ENCODE measurements at regions not wholly inside any gene's neighbourhood (a gene's known extent, or its start where the extent isn't known, plus 50 kb on each side); places are given as distances from the start of the nearest gene placed in this dataset.
"Not testable (repeated sequence)": the region's sequence is repeated elsewhere in the genome, so short reads cannot be mapped to it uniquely, and the experiment has no call there.

DNA sequence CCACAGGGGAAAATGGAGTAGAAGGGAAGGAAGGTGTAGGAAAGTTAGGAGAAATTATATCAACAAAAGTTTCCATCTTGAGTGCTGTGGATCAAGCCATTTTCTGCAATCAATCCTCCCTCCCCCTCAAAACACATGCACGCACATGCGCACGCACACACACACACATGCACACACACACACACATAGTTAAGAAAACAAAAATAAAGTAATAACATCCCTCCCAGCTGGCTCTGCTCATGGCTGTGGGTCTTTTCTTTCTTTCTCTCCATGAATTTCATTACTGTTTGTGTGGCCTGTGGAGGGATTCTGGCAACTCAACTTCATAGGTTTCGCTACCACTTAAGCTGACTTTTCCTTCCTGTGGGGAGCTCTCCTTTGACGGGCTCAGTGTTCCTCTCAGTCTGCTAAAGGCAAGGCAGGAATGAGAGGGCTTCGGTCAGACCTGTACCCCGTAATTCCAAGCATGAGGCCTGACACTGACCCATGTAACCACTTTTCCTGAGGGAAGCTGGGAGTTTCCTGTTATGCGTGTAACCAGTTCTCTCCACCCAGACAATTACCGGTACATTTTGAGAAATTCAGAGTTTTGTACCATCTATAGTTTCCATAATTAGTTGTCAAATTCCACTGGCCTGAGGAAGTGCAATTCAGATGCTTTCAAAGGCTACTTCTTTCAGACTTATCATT lies 79.8 kb downstream of the ZNF92 start:
- Histone ChIP-seq H2AFZ (ENCODE audit: low read depth, low read length) (no peak overlapping the region), H3K36me3 (replicated peaks; ENCODE audit: low read depth, low read length) (no peaks in the 10 kb centered on the region), H3K27me3 (ENCODE audit: low read depth, low read length) (0 out of 2 replicates have a peak, but pooled peaks cover 4% of the 10 kb centered on the region), H3K4me1 (ENCODE audit: low read length) (no peaks in the 10 kb centered on the region), H3K4me3 (ENCODE audit: low read length) (no peak overlapping the region), H3K27ac (ENCODE audit: low read length) (no peak overlapping the region), H3K79me2 (ENCODE audit: low read length) (no peaks in the 10 kb centered on the region), H3K9me3 (ENCODE audit: insufficient read depth, low read length) (no peaks in the 10 kb centered on the region), H3K4me2 (ENCODE audit: low read length) (no peak overlapping the region), H4K20me1 (ENCODE audit: insufficient read depth, low read length) (no peaks in the 10 kb centered on the region), H3K9ac (ENCODE audit: low read length) (no peak overlapping the region)
- TF ChIP-seq EZH2phosphoT487 (IDR thresholded peaks at IDR 0.05; ENCODE audit: low read depth), result no peak
- TF ChIP-seq, protein P1, sequence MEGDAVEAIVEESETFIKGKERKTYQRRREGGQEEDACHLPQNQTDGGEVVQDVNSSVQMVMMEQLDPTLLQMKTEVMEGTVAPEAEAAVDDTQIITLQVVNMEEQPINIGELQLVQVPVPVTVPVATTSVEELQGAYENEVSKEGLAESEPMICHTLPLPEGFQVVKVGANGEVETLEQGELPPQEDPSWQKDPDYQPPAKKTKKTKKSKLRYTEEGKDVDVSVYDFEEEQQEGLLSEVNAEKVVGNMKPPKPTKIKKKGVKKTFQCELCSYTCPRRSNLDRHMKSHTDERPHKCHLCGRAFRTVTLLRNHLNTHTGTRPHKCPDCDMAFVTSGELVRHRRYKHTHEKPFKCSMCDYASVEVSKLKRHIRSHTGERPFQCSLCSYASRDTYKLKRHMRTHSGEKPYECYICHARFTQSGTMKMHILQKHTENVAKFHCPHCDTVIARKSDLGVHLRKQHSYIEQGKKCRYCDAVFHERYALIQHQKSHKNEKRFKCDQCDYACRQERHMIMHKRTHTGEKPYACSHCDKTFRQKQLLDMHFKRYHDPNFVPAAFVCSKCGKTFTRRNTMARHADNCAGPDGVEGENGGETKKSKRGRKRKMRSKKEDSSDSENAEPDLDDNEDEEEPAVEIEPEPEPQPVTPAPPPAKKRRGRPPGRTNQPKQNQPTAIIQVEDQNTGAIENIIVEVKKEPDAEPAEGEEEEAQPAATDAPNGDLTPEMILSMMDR (IDR thresholded peaks at IDR 0.05; ENCODE audit: low read depth, low read length), result no peak

DNA sequence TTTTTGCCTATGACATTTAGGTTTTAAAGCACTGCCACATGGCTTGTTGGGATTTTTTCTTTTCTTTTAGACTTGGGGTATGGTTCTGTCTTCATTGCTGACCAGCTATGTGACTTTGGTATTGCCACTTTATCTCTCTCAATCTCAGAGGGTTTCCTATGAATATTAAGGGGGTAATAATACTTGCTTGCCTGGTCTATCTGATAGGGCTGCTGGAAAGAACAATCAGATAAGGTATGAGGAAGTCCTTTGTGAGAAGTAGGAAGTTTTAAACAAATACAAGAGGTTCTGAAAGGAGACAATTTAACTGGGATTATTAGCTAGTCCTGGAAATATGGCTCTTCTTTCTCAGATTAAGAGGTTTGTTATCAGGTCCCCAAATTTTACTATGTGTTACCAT lies 80.8 kb downstream of the ZNF92 start:
- no peak overlapping the region for H3K4me3 ChIP-seq (ENCODE audit: low read length)
- no peaks in the 10 kb centered on the region for H3K36me3 ChIP-seq (replicated peaks; ENCODE audit: low read depth, low read length)
- no peak overlapping the region for H2AFZ ChIP-seq (ENCODE audit: low read depth, low read length)
- no peak overlapping the region for H3K4me2 ChIP-seq (ENCODE audit: low read length)
- H3K27ac ChIP-seq (ENCODE audit: low read length), result no peak overlapping the region
- H4K20me1 ChIP-seq (ENCODE audit: insufficient read depth, low read length), result no peaks in the 10 kb centered on the region
- H3K9ac ChIP-seq (ENCODE audit: low read length), result no peak overlapping the region
- H3K79me2 ChIP-seq (ENCODE audit: low read length), result no peaks in the 10 kb centered on the region
- no peaks in the 10 kb centered on the region for H3K9me3 ChIP-seq (ENCODE audit: insufficient read depth, low read length)
- TF ChIP-seq, protein P1 (IDR thresholded peaks at IDR 0.05; ENCODE audit: low read depth, low read length), result no peak
- TF ChIP-seq EZH2phosphoT487 (IDR thresholded peaks at IDR 0.05; ENCODE audit: low read depth), result no peak
- no peaks in the 10 kb centered on the region for H3K4me1 ChIP-seq (ENCODE audit: low read length)
- 0 out of 2 replicates have a peak, but pooled peaks cover 4% of the 10 kb centered on the region for H3K27me3 ChIP-seq (ENCODE audit: low read depth, low read length)

DNA sequence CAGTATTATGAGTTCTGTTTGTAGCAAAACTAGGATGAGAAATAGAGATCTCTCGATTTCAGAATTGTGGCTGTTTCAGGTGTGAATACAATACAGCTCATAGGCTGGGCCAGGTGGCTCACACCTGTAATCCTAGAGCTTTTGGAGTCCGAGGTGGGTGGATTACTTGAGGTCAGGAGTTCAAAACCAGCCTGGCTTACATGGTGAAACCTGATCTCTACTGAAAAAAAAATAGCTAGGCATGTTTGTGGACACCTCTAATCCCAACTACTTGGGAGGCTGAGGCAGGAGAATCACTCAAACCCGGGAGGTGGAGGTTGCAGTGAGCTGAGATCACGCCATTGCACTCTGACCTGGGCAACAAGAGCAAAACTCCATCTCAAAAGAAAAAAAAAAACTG lies 81.4 kb downstream of the ZNF92 start:
- H3K27me3 ChIP-seq (ENCODE audit: low read depth, low read length); H3K36me3 ChIP-seq (replicated peaks; ENCODE audit: low read depth, low read length); H4K20me1 ChIP-seq (ENCODE audit: insufficient read depth, low read length); H3K9ac ChIP-seq (ENCODE audit: low read length); H3K4me2 ChIP-seq (ENCODE audit: low read length); H3K4me1 ChIP-seq (ENCODE audit: low read length); H3K27ac ChIP-seq (ENCODE audit: low read length); H2AFZ ChIP-seq (ENCODE audit: low read depth, low read length); H3K9me3 ChIP-seq (ENCODE audit: insufficient read depth, low read length); H3K79me2 ChIP-seq (ENCODE audit: low read length); H3K4me3 ChIP-seq (ENCODE audit: low read length): not testable (repeated sequence)

DNA sequence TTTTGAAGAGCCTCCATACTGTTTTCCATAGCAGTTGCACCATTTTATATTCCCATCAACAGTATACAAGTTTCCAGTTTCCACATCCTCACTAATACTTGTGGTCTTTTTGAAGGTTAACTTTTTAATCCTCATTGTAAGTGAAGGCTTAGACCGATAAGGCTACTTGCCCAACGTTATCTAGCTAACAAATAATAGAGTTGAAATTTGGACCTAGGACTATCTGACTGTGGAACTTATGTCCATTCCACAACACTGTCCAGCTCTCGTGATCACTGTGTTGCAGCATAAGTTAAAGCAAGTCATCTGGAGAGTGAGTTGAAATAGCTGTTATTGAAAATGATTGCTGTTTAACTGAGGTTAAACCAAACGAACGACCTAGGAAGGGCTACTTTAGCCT lies 84.0 kb downstream of the ZNF92 start:
- H3K36me3 ChIP-seq (replicated peaks; ENCODE audit: low read depth, low read length), result no peaks in the 10 kb centered on the region
- no peak for TF ChIP-seq EZH2phosphoT487 (IDR thresholded peaks at IDR 0.05; ENCODE audit: low read depth)
- TF ChIP-seq, protein P1 (IDR thresholded peaks at IDR 0.05; ENCODE audit: low read depth, low read length), result no peak
- no peaks in the 10 kb centered on the region for H4K20me1 ChIP-seq (ENCODE audit: insufficient read depth, low read length)
- no peak overlapping the region for H3K4me3 ChIP-seq (ENCODE audit: low read length)
- H3K9me3 ChIP-seq (ENCODE audit: insufficient read depth, low read length), result no peaks in the 10 kb centered on the region
- no peak overlapping the region for H2AFZ ChIP-seq (ENCODE audit: low read depth, low read length)
- H3K4me1 ChIP-seq (ENCODE audit: low read length), result no peaks in the 10 kb centered on the region
- H3K4me2 ChIP-seq (ENCODE audit: low read length), result no peak overlapping the region
- no peak overlapping the region for H3K27ac ChIP-seq (ENCODE audit: low read length)
- H3K9ac ChIP-seq (ENCODE audit: low read length), result no peak overlapping the region
- no peaks in the 10 kb centered on the region for H3K27me3 ChIP-seq (ENCODE audit: low read depth, low read length)
- no peaks in the 10 kb centered on the region for H3K79me2 ChIP-seq (ENCODE audit: low read length)

Measured in OCI-LY3 (cell line).